ENCODE measurements at regions not wholly inside any gene's neighbourhood (a gene's known extent, or its start where the extent isn't known, plus 50 kb on each side); places are given as distances from the start of the nearest gene placed in this dataset.

- TF ChIP-seq CTCF (IDR thresholded peaks at IDR 0.05; ENCODE audit: borderline replicate concordance, extremely low read depth, low read length, poor library complexity, severe bottlenecking) = no peak
- TF ChIP-seq EZH2 (IDR thresholded peaks at IDR 0.05; ENCODE audit: borderline replicate concordance, low read depth, low read length, severe bottlenecking) = no peak
These were observed 258.4 kb downstream of the PPARGC1A start for GRCh38 chr4:23631255-23631950.

Measured in DND-41 (cell line).